ENCODE measurements at regions not wholly inside any gene's neighbourhood (a gene's known extent, or its start where the extent isn't known, plus 50 kb on each side); places are given as distances from the start of the nearest gene placed in this dataset.

GRCh38 chr6:1481286-1481685 is 91.9 kb downstream of the FOXF2 start:
- intact Hi-C loops (cut with micrococcal nuclease) = no loop called here
- Histone ChIP-seq H3K4me3 (ENCODE audit: low read length) (no peak overlapping the region), H3K9me3 (ENCODE audit: control insufficient read depth in 2 of 3, low read length in 3 of 3) (no peaks in the 10 kb centered on the region), H3K36me3 (ENCODE audit: control insufficient read depth in 2 of 3, insufficient read depth in 3 of 3, low read length in 3 of 3) (no peaks in the 10 kb centered on the region), H3K27ac (ENCODE audit: low read depth, low read length) (no peak overlapping the region), H3K27me3 (ENCODE audit: control insufficient read depth in 2 of 2, insufficient read depth in 2 of 2, low read length in 2 of 2) (no peaks in the 10 kb centered on the region), H3K4me1 (ENCODE audit: control insufficient read depth in 2 of 2, insufficient read depth in 2 of 2, low read length in 2 of 2) (no peaks in the 10 kb centered on the region)
- no peak for ATAC-seq
- H3K27me3 Mint-ChIP-seq = peaks cover 0 to 20% (median 11%) of the 10 kb centered on the region in 5 donors
- CTCF ChIA-PET = no interaction called here
- H3K27ac Mint-ChIP-seq = no peak overlapping the region
- POLR2A ChIA-PET = no interaction called here
- H3K4me3 Mint-ChIP-seq = no peak overlapping the region
- H3K9me3 Mint-ChIP-seq = peaks cover 0 to 5% (median 0%) of the 10 kb centered on the region in 11 donors
- no peaks in the 10 kb centered on the region for H3K4me1 Mint-ChIP-seq
- DNase-seq = no peak
- H3K36me3 Mint-ChIP-seq = peaks cover 0 to 4% (median 0%) of the 10 kb centered on the region in 5 donors

- peaks cover 0 to 5% (median 0%) of the 10 kb centered on the region in 11 donors for H3K9me3 Mint-ChIP-seq
- DNase-seq (no peak), ATAC-seq (no peak)
- H3K27ac Mint-ChIP-seq = no peak overlapping the region
- peaks cover 0 to 4% (median 0%) of the 10 kb centered on the region in 5 donors for H3K36me3 Mint-ChIP-seq
- Histone ChIP-seq H3K9me3 (ENCODE audit: control insufficient read depth in 2 of 3, low read length in 3 of 3) (no peaks in the 10 kb centered on the region), H3K27me3 (ENCODE audit: control insufficient read depth in 2 of 2, insufficient read depth in 2 of 2, low read length in 2 of 2) (no peaks in the 10 kb centered on the region), H3K27ac (ENCODE audit: low read depth, low read length) (no peak overlapping the region), H3K36me3 (ENCODE audit: control insufficient read depth in 2 of 3, insufficient read depth in 3 of 3, low read length in 3 of 3) (no peaks in the 10 kb centered on the region), H3K4me1 (ENCODE audit: control insufficient read depth in 2 of 2, insufficient read depth in 2 of 2, low read length in 2 of 2) (no peaks in the 10 kb centered on the region), H3K4me3 (ENCODE audit: low read length) (no peak overlapping the region)
- peaks cover 0 to 20% (median 11%) of the 10 kb centered on the region in 5 donors for H3K27me3 Mint-ChIP-seq
- no peaks in the 10 kb centered on the region for H3K4me1 Mint-ChIP-seq
- CTCF ChIA-PET = no interaction called here
- no peak overlapping the region for H3K4me3 Mint-ChIP-seq
- POLR2A ChIA-PET = no interaction called here
- intact Hi-C loops (cut with micrococcal nuclease) = no loop called here
Measured at GRCh38 chr6:1482381-1483166, 93.2 kb downstream of the FOXF2 start.

GRCh38 chr6:1485678-1486077 is 96.3 kb downstream of the FOXF2 start:
- no peak overlapping the region for H3K4me3 ChIP-seq (ENCODE audit: low read length)
- H3K4me1 ChIP-seq (ENCODE audit: control insufficient read depth in 2 of 2, insufficient read depth in 2 of 2, low read length in 2 of 2) = no peaks in the 10 kb centered on the region
- ChIA-PET POLR2A (no interaction called here), CTCF (interaction anchor here (0.6 kb wide), 1 partner anchor 621 kb away, joined by 6 read pairs; no protein-coding TSS in a partner anchor)
- H3K27ac ChIP-seq (ENCODE audit: low read depth, low read length) = no peak overlapping the region
- H3K27ac Mint-ChIP-seq = no peak overlapping the region
- peaks cover 0 to 4% (median 0%) of the 10 kb centered on the region in 5 donors for H3K36me3 Mint-ChIP-seq
- ATAC-seq = no peak
- H3K27me3 Mint-ChIP-seq = peaks cover 0 to 18% (median 11%) of the 10 kb centered on the region in 5 donors
- no peaks in the 10 kb centered on the region for H3K27me3 ChIP-seq (ENCODE audit: control insufficient read depth in 2 of 2, insufficient read depth in 2 of 2, low read length in 2 of 2)
- DNase-seq = no peak
- H3K4me3 Mint-ChIP-seq = no peak overlapping the region
- no peaks in the 10 kb centered on the region for H3K9me3 ChIP-seq (ENCODE audit: control insufficient read depth in 2 of 3, low read length in 3 of 3)
- intact Hi-C loops (cut with micrococcal nuclease) = no loop called here
- H3K36me3 ChIP-seq (ENCODE audit: control insufficient read depth in 2 of 3, insufficient read depth in 3 of 3, low read length in 3 of 3) = no peaks in the 10 kb centered on the region
- no peaks in the 10 kb centered on the region for H3K9me3 Mint-ChIP-seq
- H3K4me1 Mint-ChIP-seq = no peaks in the 10 kb centered on the region

- Mint-ChIP-seq H3K9me3 (no peaks in the 10 kb centered on the region), H3K4me1 (no peaks in the 10 kb centered on the region), H3K27me3 (peaks cover 0 to 17% (median 10%) of the 10 kb centered on the region in 5 donors), H3K36me3 (peaks cover 0 to 4% (median 0%) of the 10 kb centered on the region in 5 donors), H3K4me3 (no peak overlapping the region), H3K27ac (no peak overlapping the region)
- H3K4me1 ChIP-seq (ENCODE audit: control insufficient read depth in 2 of 2, insufficient read depth in 2 of 2, low read length in 2 of 2) = no peaks in the 10 kb centered on the region
- H3K4me3 ChIP-seq (ENCODE audit: low read length) = no peak overlapping the region
- no peaks in the 10 kb centered on the region for H3K9me3 ChIP-seq (ENCODE audit: control insufficient read depth in 2 of 3, low read length in 3 of 3)
- ATAC-seq (no peak), DNase-seq (no peak)
- H3K36me3 ChIP-seq (ENCODE audit: control insufficient read depth in 2 of 3, insufficient read depth in 3 of 3, low read length in 3 of 3) = no peaks in the 10 kb centered on the region
- intact Hi-C loops (cut with micrococcal nuclease) = no loop called here
- no peaks in the 10 kb centered on the region for H3K27me3 ChIP-seq (ENCODE audit: control insufficient read depth in 2 of 2, insufficient read depth in 2 of 2, low read length in 2 of 2)
- H3K27ac ChIP-seq (ENCODE audit: low read depth, low read length) = no peak overlapping the region
- CTCF ChIA-PET = no interaction called here
- POLR2A ChIA-PET = no interaction called here
Measured at GRCh38 chr6:1486387-1486786, 97.0 kb downstream of the FOXF2 start.

- ATAC-seq (no peak), DNase-seq (no peak)
- Histone ChIP-seq H3K9me3 (ENCODE audit: control insufficient read depth in 2 of 3, low read length in 3 of 3) (no peaks in the 10 kb centered on the region), H3K36me3 (ENCODE audit: control insufficient read depth in 2 of 3, insufficient read depth in 3 of 3, low read length in 3 of 3) (no peaks in the 10 kb centered on the region), H3K27ac (ENCODE audit: low read depth, low read length) (no peak overlapping the region), H3K4me1 (ENCODE audit: control insufficient read depth in 2 of 2, insufficient read depth in 2 of 2, low read length in 2 of 2) (no peaks in the 10 kb centered on the region), H3K4me3 (ENCODE audit: low read length) (no peak overlapping the region), H3K27me3 (ENCODE audit: control insufficient read depth in 2 of 2, insufficient read depth in 2 of 2, low read length in 2 of 2) (no peaks in the 10 kb centered on the region)
- Mint-ChIP-seq H3K27me3 (peaks cover 0 to 12% (median 5%) of the 10 kb centered on the region in 5 donors), H3K36me3 (peaks cover 0 to under 1% (median 0%) of the 10 kb centered on the region in 5 donors), H3K4me3 (no peak overlapping the region), H3K4me1 (no peaks in the 10 kb centered on the region), H3K9me3 (no peaks in the 10 kb centered on the region), H3K27ac (no peak overlapping the region)
- intact Hi-C loops (cut with micrococcal nuclease) = no loop called here
- ChIA-PET CTCF (no interaction called here), POLR2A (no interaction called here)
Measured at GRCh38 chr6:1487239-1487638, 97.9 kb downstream of the FOXF2 start.

GRCh38 chr6:1491025-1491424 is 101.6 kb downstream of the FOXF2 start:
- Histone ChIP-seq H3K4me1 (ENCODE audit: control insufficient read depth in 2 of 2, insufficient read depth in 2 of 2, low read length in 2 of 2) (no peaks in the 10 kb centered on the region), H3K4me3 (ENCODE audit: low read length) (no peak overlapping the region), H3K27me3 (ENCODE audit: control insufficient read depth in 2 of 2, insufficient read depth in 2 of 2, low read length in 2 of 2) (no peaks in the 10 kb centered on the region), H3K27ac (ENCODE audit: low read depth, low read length) (no peak overlapping the region), H3K9me3 (ENCODE audit: control insufficient read depth in 2 of 3, low read length in 3 of 3) (no peaks in the 10 kb centered on the region), H3K36me3 (ENCODE audit: control insufficient read depth in 2 of 3, insufficient read depth in 3 of 3, low read length in 3 of 3) (no peaks in the 10 kb centered on the region)
- H3K9me3 Mint-ChIP-seq = peaks cover 0 to 2% (median 0%) of the 10 kb centered on the region in 11 donors
- ChIA-PET POLR2A (no interaction called here), CTCF (no interaction called here)
- no peak for DNase-seq
- intact Hi-C loops (cut with micrococcal nuclease) = no loop called here
- H3K36me3 Mint-ChIP-seq = no peaks in the 10 kb centered on the region
- no peaks in the 10 kb centered on the region for H3K4me1 Mint-ChIP-seq
- peaks cover 0 to 5% (median 3%) of the 10 kb centered on the region in 5 donors for H3K27me3 Mint-ChIP-seq
- H3K27ac Mint-ChIP-seq = no peak overlapping the region
- ATAC-seq = no peak
- H3K4me3 Mint-ChIP-seq = no peak overlapping the region

All from naive thymus-derived CD4-positive, alpha-beta T cell (primary cell).